ENCODE measurements at regions not wholly inside any gene's neighbourhood (a gene's known extent, or its start where the extent isn't known, plus 50 kb on each side); places are given as distances from the start of the nearest gene placed in this dataset.

GRCh38 chrX:109264878-109265277 is 217.0 kb downstream of the GUCY2F start:
- no peak for TF ChIP-seq CTCF (IDR thresholded peaks at IDR 0.05; ENCODE audit: insufficient read depth, low read depth, low read length)
- no peak for TF ChIP-seq EZH2 (IDR thresholded peaks at IDR 0.05; ENCODE audit: insufficient read depth, low read length)
